HG02885 (cell line): ENCODE measurements at regions not wholly inside any gene's neighbourhood (a gene's known extent, or its start where the extent isn't known, plus 50 kb on each side); places are given as distances from the start of the nearest gene placed in this dataset.
"Not testable (repeated sequence)": the region's sequence is repeated elsewhere in the genome, so short reads cannot be mapped to it uniquely, and the experiment has no call there.

Experiments
- ATAC-seq: cut with Tn5 transposase; IDR thresholded peaks from one replicate; pipeline ENCODE4 v1.9.1; 2021; ENCODE audit warnings: mild to moderate bottlenecking; ENCODE audit not compliant: unreplicated experiment, poor library complexity

- ATAC-seq, result peak; percentile 87
Measured at GRCh38 chr7:45259966-45260646, 102.5 kb downstream of the RAMP3 start.

GRCh38 chr7:45267262-45267661 lies 109.7 kb downstream of the RAMP3 start:
- ATAC-seq, result no peak

GRCh38 chr7:45268013-45268412 lies 110.4 kb downstream of the RAMP3 start:
- no peak for ATAC-seq

- ATAC-seq, result no peak
Measured at GRCh38 chr7:45269192-45269591, 111.6 kb downstream of the RAMP3 start.

GRCh38 chr7:45278763-45279398 lies 121.3 kb downstream of the RAMP3 start:
- ATAC-seq, result no peak

GRCh38 chr7:45289611-45290010 lies 132.0 kb downstream of the RAMP3 start:
- ATAC-seq, result not testable (repeated sequence)

GRCh38 chr7:45290880-45291279 lies 133.3 kb downstream of the RAMP3 start:
- no peak for ATAC-seq

- no peak for ATAC-seq
Measured at GRCh38 chr7:45292481-45292880, 134.9 kb downstream of the RAMP3 start.

GRCh38 chr7:45293295-45293942 lies 135.8 kb downstream of the RAMP3 start:
- no peak for ATAC-seq

- ATAC-seq, result no peak
Measured at GRCh38 chr7:45294559-45294958, 137.0 kb downstream of the RAMP3 start.

- no peak for ATAC-seq
Measured at GRCh38 chr7:45295222-45295621, 137.6 kb downstream of the RAMP3 start.

- ATAC-seq, result no peak
Measured at GRCh38 chr7:45296748-45297147, 139.2 kb downstream of the RAMP3 start.

- no peak for ATAC-seq
Measured at GRCh38 chr7:45306752-45307305, 149.2 kb downstream of the RAMP3 start.

- ATAC-seq, result no peak
Measured at GRCh38 chr7:45311597-45311996, 154.0 kb downstream of the RAMP3 start.

- ATAC-seq, result not testable (repeated sequence)
Measured at GRCh38 chr7:45315512-45315911, 157.9 kb downstream of the RAMP3 start.

GRCh38 chr7:45324683-45325237 lies 167.2 kb downstream of the RAMP3 start:
- ATAC-seq, result no peak

GRCh38 chr7:45325378-45325777 lies 167.8 kb downstream of the RAMP3 start:
- no peak for ATAC-seq

- no peak for ATAC-seq
Measured at GRCh38 chr7:45328403-45328981, 170.9 kb downstream of the RAMP3 start.

GRCh38 chr7:45331563-45331962 lies 174.0 kb downstream of the RAMP3 start:
- no peak for ATAC-seq

GRCh38 chr7:45335024-45335423 lies 177.4 kb downstream of the RAMP3 start:
- not testable (repeated sequence) for ATAC-seq

GRCh38 chr7:45342236-45342635 lies 184.6 kb downstream of the RAMP3 start:
- no peak for ATAC-seq
